GM21529 (cell line): ENCODE measurements at regions not wholly inside any gene's neighbourhood (a gene's known extent, or its start where the extent isn't known, plus 50 kb on each side); places are given as distances from the start of the nearest gene placed in this dataset.
"Not testable (repeated sequence)": the region's sequence is repeated elsewhere in the genome, so short reads cannot be mapped to it uniquely, and the experiment has no call there.

ENCODE experiments used
- ATAC-seq: cut with Tn5 transposase; IDR thresholded peaks from one replicate; pipeline ENCODE4 v1.9.1; 2021; ENCODE audit not compliant: unreplicated experiment

GRCh38 chr7:32691965-32692815, 196.9 kb downstream of the AVL9 start:
- ATAC-seq = peak; percentile 79

- ATAC-seq = not testable (repeated sequence)
These were observed 192.8 kb downstream of the AVL9 start for GRCh38 chr7:32688092-32688491.

GRCh38 chr7:32681174-32681518, 185.9 kb downstream of the AVL9 start:
- no peak for ATAC-seq

GRCh38 chr7:32680259-32681173, 185.2 kb downstream of the AVL9 start:
- no peak for ATAC-seq

GRCh38 chr7:32679192-32679591, 183.9 kb downstream of the AVL9 start:
- ATAC-seq = no peak

- no peak for ATAC-seq
These were observed 182.3 kb downstream of the AVL9 start for GRCh38 chr7:32677593-32677992.

- ATAC-seq = no peak
These were observed 181.1 kb downstream of the AVL9 start for GRCh38 chr7:32676249-32676941.

- ATAC-seq = no peak
These were observed 178.1 kb downstream of the AVL9 start for GRCh38 chr7:32673275-32673983.

GRCh38 chr7:32670110-32671025, 175.1 kb downstream of the AVL9 start:
- no peak for ATAC-seq

- not testable (repeated sequence) for ATAC-seq
These were observed 174.0 kb downstream of the AVL9 start for GRCh38 chr7:32669173-32669870.

- ATAC-seq = not testable (repeated sequence)
These were observed 173.3 kb downstream of the AVL9 start for GRCh38 chr7:32668387-32669097.

- not testable (repeated sequence) for ATAC-seq
These were observed 172.3 kb downstream of the AVL9 start for GRCh38 chr7:32667586-32667985.

GRCh38 chr7:32663805-32664211, 168.5 kb downstream of the AVL9 start:
- ATAC-seq = not testable (repeated sequence)

- peak; percentile 42 for ATAC-seq
These were observed 167.2 kb downstream of the AVL9 start for GRCh38 chr7:32662509-32662908.

- no peak for ATAC-seq
These were observed 166.6 kb downstream of the AVL9 start for GRCh38 chr7:32661929-32662328.

GRCh38 chr7:32661501-32661900, 166.2 kb downstream of the AVL9 start:
- no peak for ATAC-seq

- ATAC-seq = no peak
These were observed 165.6 kb downstream of the AVL9 start for GRCh38 chr7:32660936-32661335.

GRCh38 chr7:32659853-32660252, 164.6 kb downstream of the AVL9 start:
- ATAC-seq = no peak
